ENCODE measurements at regions not wholly inside any gene's neighbourhood (a gene's known extent, or its start where the extent isn't known, plus 50 kb on each side); places are given as distances from the start of the nearest gene placed in this dataset.

- FAIRE-seq, result no peak
- DNase-seq (ENCODE audit: insufficient read length, low spot score), result no peak
Measured at GRCh38 chr3:118713502-118714207, 321.0 kb downstream of the IGSF11 start.

- FAIRE-seq (no peak), DNase-seq (ENCODE audit: insufficient read length, low spot score) (no peak)
Measured at GRCh38 chr3:118714800-118715199, 319.8 kb downstream of the IGSF11 start.

- DNase-seq (ENCODE audit: insufficient read length, low spot score) (no peak), FAIRE-seq (no peak)
Measured at GRCh38 chr3:118729546-118729945, 305.1 kb downstream of the IGSF11 start.

GRCh38 chr3:118734664-118735063 is 300.0 kb downstream of the IGSF11 start:
- no peak for DNase-seq (ENCODE audit: insufficient read length, low spot score)
- no peak for FAIRE-seq

GRCh38 chr3:118736107-118736506 is 298.5 kb downstream of the IGSF11 start:
- DNase-seq (ENCODE audit: insufficient read length, low spot score) (no peak), FAIRE-seq (no peak)

- FAIRE-seq, result no peak
Measured at GRCh38 chr3:118740722-118741290, 293.8 kb downstream of the IGSF11 start.

GRCh38 chr3:118742760-118743159 is 291.9 kb downstream of the IGSF11 start:
- DNase-seq (ENCODE audit: insufficient read length, low spot score) (no peak), FAIRE-seq (no peak)

More at GRCh38 chr3:118740722-118741290, 293.8 kb downstream of the IGSF11 start:
- no peak for DNase-seq (ENCODE audit: insufficient read length, low spot score)

- FAIRE-seq (no peak), DNase-seq (ENCODE audit: insufficient read length, low spot score) (no peak)
Measured at GRCh38 chr3:118744186-118744585, 290.5 kb downstream of the IGSF11 start.

- no peak for DNase-seq (ENCODE audit: insufficient read length, low spot score)
- FAIRE-seq, result no peak
Measured at GRCh38 chr3:118754406-118755252, 280.0 kb downstream of the IGSF11 start.

- FAIRE-seq, result no peak
Measured at GRCh38 chr3:118755253-118755801, 279.3 kb downstream of the IGSF11 start.

GRCh38 chr3:118760585-118761290 is 273.9 kb downstream of the IGSF11 start:
- DNase-seq (ENCODE audit: insufficient read length, low spot score) (no peak), FAIRE-seq (no peak)

More at GRCh38 chr3:118755253-118755801, 279.3 kb downstream of the IGSF11 start:
- no peak for DNase-seq (ENCODE audit: insufficient read length, low spot score)

GRCh38 chr3:118761291-118761606 is 273.4 kb downstream of the IGSF11 start:
- DNase-seq (ENCODE audit: insufficient read length, low spot score) (no peak), FAIRE-seq (no peak)

GRCh38 chr3:118765636-118766305 is 268.9 kb downstream of the IGSF11 start:
- no peak for FAIRE-seq
- DNase-seq (ENCODE audit: insufficient read length, low spot score), result no peak

GRCh38 chr3:118766306-118766669 is 268.4 kb downstream of the IGSF11 start:
- FAIRE-seq (no peak), DNase-seq (ENCODE audit: insufficient read length, low spot score) (no peak)

GRCh38 chr3:118772036-118772435 is 262.6 kb downstream of the IGSF11 start:
- DNase-seq (ENCODE audit: insufficient read length, low spot score) (no peak), FAIRE-seq (no peak)

GRCh38 chr3:118772547-118773011 is 262.1 kb downstream of the IGSF11 start:
- no peak for DNase-seq (ENCODE audit: insufficient read length, low spot score)
- FAIRE-seq, result no peak

GRCh38 chr3:118775021-118775420 is 259.6 kb downstream of the IGSF11 start:
- FAIRE-seq (no peak), DNase-seq (ENCODE audit: insufficient read length, low spot score) (no peak)

- FAIRE-seq, result no peak
- no peak for DNase-seq (ENCODE audit: insufficient read length, low spot score)
Measured at GRCh38 chr3:118778201-118778600, 256.4 kb downstream of the IGSF11 start.

GRCh38 chr3:118781232-118781631 is 253.4 kb downstream of the IGSF11 start:
- FAIRE-seq (no peak), DNase-seq (ENCODE audit: insufficient read length, low spot score) (no peak)

GRCh38 chr3:118781839-118782238 is 252.8 kb downstream of the IGSF11 start:
- no peak for DNase-seq (ENCODE audit: insufficient read length, low spot score)
- no peak for FAIRE-seq
